Embryonic facial prominence (tissue), 1 donor: ENCODE measurements at regions not wholly inside any gene's neighbourhood (a gene's known extent, or its start where the extent isn't known, plus 50 kb on each side); places are given as distances from the start of the nearest gene placed in this dataset.
"Not testable (repeated sequence)": the region's sequence is repeated elsewhere in the genome, so short reads cannot be mapped to it uniquely, and the experiment has no call there.

Source experiments
- DNase-seq: peaks from one replicate; pipeline ENCODE4 v3.0.0-alpha.2; 2016; ENCODE audit errors: extremely low spot score

DNA sequence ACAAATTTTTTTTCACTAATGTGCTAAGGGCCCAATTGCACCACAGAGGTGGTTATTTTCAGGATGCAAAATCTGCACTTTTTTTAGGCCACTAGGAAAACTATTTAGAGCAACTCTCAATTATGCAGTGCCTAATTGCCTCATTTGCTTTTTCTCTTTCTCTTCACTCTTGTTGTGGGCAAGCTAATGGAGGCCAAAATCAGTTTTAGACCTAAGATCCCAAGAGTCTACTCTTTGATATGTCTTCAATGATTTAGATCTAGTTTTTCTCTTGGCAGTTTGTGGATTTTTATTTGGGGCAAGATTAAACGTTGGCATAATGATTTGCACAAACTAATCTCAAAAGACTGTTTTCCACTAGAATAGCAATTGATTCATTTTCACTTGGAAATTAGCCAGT is 1996.9 kb downstream of the LRRC4C start:
- no peak for DNase-seq

DNA sequence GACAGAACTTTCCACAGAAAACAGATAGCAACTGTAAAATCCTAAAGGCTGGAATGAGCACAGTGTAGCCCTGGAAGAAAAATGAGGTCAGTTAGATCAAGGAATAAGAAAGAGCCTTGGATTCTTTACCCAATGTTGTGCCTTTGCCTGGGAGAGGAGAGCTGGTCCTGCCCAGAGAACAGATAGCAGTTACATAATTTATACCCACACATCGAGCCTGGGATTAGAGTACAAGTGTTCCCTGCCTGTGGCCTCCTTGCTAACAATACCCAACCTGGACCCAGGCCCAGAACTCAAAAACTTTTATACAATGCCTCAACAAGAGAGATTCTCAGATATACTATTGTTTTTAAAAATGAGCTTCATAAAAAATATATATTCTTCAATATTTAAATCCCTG is 1998.4 kb downstream of the LRRC4C start:
- no peak for DNase-seq

DNA sequence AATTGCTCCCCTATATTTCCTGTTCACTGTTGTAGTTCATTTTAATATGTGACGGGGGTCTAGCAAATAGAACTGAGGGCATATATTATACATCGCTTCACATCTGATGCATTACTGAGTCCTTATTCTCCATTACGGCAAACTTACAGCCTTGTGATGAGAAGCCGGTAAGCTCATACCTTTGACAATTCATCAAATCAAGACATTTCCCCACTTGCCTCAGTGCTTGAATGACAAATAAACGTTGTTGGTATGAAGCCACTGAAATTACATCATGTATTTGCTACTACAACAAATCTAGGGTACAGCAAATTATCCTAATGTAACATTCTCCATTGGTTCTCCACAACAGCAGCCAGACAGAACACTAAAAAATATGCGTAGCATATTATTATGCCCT is 1999.8 kb downstream of the LRRC4C start:
- no peak for DNase-seq

DNA sequence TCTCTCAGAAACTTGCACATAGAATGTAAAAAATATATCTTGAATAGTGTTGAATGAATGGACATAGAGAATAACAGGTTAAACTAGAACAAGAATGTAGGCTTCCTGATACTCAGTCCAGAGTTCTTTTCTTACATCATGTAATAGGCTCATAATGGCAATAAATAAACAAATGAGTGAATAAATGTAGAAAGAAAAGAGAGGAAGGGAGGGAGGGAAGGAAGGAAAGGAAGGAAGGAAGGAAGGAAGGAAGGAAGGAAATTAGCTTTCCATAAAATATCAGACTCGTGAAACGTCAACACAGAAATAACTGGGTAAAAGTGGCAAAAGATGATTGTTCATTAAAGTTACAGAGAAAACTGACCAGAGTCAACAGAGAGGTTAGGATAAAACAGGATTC is 2001.0 kb downstream of the LRRC4C start:
- no peak for DNase-seq

DNA sequence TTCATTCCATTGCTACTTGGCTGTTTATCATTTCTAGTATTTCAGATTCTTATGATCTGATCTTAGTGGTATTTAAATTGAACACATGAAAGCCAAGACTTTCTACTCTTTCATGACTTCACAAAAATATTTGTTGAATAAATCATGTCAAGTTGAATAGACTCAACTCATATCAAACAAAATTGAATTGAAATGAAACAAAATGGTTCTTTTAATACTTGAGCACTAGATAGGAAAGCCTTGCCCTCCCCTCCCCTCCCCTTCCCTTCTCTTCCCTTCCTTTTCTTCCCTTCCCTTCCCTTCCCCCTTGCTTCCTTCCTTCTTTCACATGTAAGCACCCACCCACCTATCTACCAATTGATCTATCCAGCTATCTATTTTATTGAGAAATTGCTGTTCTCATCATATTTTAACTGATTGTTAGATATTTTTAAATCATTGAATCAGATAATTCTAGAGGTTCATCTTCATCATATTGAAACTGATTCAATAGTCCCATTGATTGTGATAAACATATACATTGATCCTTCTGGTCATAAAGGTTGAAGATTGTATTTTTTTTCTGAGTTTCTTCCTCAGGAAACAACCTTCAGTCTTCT is 2015.9 kb downstream of the LRRC4C start:
- DNase-seq: no peak

DNA sequence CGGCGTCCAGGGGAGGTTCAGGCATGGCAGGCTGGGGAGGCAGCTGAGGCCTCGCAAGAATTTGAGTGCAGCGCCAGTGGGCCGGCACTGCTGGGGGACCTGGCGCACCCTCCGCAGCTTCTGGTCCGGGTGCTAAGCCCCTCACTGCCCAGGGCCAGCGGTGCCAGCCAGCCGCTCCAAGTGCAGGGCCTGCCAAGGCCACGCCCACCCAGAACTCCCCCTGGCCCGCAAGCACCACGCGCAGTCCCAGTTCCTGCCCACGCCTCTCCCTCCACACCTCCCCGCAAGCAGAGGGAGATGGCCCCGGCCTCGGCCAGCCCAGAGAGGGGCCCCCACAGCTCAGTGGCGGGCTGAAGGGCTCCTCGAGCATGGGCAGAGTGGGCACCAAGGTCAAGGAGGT is 2017.3 kb downstream of the LRRC4C start:
- no peak for DNase-seq

DNA sequence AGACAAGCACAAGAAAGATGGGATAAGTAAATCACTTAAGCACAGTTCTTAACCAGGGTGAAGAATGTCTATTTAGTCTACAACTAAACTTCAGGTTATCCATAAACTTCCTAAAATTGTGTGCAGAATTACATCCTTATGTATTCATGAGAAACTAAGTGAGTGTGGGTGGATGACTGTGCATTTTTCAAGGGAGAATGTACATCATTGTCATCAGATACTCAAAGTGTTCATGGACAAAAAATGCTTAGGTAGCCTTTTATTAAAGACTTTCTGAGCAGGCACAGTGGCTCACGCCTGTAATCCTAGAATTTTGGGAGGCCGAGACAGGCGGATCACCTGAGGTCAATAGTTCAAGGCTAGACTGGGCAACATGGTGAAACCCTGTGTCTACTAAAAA is 2023.8 kb downstream of the LRRC4C start:
- no peak for DNase-seq

DNA sequence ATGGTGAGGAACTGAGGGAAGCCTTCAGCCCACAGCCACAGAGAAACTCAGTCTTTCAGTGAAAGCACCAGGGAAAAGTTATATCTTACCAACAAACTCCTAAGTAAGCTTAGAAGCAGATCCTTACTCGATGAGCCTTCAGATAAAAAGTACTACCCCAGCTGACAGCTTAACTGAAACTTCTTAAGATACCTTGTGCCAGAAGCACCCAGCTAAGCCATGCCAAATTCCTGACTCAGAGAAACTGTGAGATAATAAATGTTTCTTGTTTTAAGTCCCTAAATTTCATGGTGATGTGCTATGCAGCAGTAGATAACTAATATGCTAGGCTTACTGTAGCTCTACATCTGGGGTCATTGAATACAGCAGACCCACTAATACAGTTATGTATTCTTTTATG is 2025.0 kb downstream of the LRRC4C start:
- no peak for DNase-seq

DNA sequence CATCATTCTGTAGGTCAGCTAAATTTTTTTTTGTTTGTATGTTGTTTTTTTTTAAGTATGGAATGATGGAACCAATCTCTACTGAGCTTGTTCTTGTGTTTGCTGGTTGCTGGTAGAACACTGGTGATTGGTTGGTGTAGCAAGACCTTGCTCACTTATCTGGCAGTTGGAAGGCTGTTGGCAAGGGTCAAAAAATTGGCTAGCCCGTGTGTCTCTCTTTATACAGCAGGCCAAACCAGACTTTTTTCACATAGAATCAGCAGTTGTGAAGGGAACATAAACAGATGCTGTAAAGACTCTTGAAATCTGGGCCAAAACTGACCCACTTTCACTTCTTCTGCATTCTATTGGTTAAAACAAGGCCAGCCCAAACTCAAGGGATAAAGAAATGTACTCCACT is 2026.5 kb downstream of the LRRC4C start:
- DNase-seq: no peak

DNA sequence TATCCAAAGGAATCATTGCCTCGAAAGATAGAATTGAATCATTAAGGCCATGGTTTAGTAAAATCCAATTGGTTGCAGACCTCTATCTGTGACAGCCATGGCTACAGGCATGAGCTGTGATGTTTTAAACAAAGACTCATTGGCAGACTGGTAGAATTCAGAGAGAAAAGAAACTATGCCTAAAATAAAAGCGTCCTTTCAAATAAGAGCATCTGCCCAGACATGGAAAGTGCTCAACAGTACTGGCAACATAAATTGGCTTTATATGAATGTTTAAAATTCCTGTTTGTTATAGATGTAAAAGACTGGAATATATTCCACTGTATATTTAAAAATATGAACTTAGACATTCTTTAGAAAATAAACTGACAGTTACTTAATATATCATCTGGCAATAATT is 2034.2 kb downstream of the LRRC4C start:
- no peak for DNase-seq

DNA sequence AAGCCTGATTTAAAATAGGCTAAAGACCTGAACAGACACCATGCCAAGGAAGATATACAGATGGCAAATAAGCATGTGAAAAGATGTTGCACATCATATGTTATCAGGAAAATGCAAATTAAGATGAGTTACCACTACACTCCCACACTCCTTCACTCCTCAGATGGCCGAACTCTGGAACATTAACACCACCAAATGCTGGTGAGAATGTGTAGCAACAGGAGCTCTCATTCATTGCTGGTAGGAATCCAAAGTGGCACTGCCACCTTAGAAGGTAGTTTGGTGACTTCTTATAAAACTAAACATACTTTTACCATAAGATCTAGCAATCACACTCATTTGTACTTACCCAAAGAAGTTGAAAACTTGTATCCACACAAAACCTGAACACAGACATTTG is 2047.3 kb downstream of the LRRC4C start:
- no peak for DNase-seq

DNA sequence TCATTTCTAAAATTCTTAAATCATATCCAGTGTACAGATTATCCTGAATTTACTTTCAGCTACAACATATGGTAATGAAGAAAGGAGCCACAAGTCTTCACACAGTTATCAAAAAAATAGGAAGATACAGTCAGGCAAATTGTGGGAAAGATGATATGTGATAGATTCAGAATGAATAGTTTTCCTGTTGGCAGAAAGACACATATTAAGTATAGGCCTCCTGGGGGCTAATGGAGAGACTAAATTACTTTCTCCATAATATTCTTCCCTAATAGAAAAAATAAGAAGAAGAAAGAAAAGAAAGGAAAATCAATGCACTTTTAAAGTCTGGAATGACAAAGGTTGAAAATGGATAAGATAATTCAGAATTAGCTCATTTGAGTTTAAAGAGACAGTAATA is 2073.5 kb downstream of the LRRC4C start:
- DNase-seq: no peak

DNA sequence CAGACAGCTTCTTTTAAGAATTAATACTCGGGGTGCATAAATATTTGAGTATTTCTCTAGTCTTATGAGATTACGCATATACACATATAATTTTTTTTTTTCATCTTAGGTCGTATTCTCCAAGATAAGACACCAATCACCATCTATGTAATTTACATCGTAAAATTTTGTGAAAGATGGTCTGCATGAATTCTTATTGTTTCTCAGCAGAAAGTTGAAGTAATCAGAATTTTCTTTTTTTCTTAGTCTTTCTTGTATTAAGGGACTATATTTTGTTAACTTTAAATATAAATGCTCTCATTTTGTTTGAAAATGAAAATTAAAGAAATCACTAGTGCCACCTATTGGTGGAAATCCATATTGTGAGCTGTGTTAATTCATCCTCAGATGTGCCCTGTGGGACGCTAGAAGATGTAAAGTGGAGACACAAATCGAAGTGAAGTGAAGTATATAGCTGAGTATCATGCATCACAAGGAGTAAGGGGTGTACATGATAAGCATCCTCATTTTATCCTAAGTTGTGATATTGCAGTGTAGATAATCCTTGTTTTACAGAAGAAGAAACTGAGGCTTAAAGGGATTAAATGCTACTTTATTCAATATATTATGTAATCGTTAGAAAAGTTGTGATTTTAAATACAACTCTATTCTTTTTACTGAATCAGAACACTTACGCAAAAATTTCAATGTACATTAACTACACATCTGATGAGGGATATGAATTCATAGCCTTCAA is 2084.3 kb downstream of the LRRC4C start:
- no peak for DNase-seq

DNA sequence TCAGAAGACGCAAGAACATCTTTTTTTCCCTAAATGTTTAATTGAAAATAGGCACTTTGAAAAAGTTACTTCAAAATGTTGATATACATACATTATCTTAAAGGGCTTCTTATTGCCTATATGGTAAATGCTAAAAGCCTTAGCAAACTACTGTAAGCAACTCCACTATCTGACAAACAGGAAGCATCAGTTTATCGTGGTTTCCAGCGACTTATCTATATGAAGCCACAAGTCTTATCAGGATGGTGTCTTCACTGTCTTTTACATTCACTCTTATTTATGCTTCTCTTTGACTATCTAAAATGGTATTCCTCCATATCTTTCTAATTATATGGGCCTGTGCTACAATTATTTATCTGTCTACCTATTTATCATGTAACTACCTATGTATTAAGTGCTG is 2091.9 kb downstream of the LRRC4C start:
- no peak for DNase-seq

DNA sequence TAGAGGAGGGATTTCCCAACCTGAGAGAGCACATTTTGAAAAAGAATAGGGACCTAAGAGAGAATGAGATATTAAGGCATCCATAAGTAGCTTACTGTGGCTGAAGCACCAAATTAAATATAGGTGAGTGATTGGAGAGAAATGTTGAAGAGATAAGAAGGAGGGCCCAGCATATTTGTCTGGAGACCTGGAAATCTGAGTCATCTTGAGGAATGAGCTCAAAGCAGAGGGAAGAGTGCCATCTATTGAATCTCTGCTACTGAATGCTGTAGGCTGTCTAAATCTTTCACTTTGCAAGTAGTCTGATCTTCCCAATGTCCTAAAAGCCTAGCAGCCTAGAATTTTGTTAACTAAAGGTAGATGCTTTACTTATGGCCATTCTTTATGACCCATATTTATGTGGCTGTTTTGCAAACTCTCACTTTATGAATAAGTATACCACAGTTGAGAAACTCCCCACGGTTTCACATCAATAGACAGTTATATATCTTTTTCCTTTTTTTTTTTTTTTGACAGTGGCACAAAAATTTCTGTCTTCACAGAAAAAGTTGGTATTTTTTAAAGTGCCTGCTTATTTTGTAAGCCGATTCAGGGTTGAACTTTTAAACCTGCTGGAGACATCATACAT is 2093.5 kb downstream of the LRRC4C start:
- no peak for DNase-seq

DNA sequence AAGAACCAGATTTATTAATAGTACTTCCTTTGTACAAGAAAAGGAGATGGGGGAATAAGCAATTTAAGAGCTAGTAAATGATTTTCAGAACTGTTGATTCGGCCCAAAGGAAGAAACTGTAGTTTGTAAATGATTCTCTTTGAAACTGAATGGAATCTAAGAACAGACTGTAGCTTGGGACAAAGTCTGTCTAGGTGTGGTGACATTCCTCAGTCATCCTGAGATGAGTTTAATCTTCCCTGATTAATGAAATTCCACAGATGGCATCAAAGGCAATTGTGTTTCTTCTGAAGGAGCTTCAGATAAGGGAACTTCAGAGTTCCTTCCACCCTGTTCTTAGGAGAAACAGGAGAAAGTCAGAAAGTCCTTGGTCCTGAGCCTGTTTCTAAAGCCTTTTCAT is 2095.9 kb downstream of the LRRC4C start:
- no peak for DNase-seq

DNA sequence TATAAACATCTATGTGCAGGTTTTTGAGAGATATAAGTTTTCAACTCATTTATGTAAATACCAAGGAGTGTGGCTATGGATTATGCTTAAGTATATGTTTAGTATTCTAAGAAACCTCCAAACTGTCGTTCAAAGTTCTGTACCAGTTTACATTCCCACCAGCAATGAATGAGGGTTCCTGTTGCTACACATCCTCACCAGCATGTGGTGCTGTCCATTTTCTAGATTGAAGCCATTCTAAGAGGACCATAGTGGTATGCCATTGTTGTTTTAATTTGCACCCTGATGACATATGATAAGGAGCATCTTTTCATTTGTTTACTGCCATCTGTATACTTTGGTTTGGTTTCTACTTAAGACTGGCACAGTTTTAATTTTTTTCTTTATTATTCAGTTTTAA is 2097.9 kb downstream of the LRRC4C start:
- no peak for DNase-seq

DNA sequence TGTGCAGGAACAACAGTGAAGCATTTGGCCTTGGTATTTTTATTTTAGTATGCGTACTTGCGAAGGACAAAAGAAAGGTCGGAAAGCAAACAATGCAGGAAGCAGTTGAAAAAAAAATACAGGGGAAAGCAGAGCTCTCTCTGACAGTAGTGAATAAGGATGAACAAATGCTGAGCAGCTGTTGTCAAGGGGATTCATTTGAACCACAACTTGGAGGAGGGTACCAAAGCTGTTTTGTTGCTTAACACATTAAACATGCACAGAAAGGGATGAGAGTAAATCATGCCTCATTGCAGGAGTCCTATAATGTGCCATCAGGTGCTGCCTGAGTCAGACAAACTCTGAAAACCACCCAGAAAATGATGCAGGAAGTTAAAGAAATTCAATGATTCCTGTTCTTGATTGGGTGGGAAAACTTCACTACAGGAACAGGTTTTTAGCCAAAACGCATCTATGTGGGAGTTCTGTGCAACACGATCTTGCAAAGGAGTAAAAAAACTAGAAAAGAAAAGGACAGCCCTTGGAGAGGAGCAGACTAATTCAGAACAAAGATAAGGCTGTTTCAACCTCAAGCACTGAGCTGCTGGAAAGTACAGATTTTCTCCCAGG is 2113.5 kb downstream of the LRRC4C start:
- no peak for DNase-seq

DNA sequence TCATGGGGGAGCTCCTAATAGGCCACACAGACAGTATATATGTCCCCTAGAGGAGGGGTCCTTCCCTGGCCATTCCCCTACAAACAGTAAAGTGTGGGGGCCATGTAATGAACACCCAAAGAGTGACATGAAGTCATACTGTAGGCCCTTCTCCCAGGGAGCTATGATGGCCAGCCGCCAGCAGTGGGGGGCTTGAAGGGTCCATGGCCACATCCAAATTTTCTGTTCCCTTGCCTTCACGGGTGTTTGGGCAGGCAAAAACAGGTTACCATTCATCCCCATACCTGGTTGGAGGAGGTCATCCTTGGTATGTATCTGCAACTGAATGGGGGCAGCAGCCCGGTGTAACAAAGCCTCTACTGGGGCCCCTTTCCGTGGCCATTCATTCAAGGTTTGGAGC is 2118.0 kb downstream of the LRRC4C start:
- no peak for DNase-seq

DNA sequence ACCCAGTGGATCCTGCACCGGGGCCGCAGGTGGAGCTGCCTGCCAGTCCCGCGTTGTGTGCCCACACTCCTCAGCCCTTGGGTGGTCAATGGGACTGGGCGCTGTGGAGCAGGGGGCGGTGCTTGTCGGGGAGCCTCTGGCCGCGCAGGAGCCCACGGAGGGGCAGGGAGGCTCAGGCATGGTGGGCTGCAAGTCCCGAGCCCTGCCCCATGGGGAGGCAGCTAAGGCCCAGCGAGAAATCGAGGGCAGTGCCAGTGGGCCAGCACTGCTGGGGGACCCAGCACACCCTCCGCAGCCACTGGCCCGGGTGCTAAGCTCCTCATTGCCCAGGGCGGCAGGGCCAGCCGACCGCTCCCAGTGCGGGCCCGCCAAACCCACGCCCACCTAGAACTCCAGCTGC is 2126.4 kb downstream of the LRRC4C start:
- not testable (repeated sequence) for DNase-seq

DNA sequence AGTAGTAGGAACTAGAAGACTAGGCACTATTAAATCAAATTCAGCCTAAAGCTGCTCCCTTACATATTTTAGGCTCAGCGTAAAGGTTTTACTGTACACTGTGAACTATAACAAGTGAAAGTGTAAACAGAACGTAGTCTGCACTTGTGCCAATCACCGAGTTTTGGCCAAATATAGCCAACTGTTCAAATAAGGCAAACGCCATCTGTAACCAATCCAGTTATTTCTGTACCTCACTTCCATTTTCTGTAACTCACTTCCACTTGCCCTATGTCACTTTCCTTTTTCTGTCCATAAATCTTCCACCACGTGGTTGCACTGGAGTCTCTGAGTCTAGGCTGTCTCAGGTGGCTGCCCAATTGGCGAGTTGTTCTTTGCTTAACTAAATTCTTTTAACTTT is 2132.2 kb downstream of the LRRC4C start:
- no peak for DNase-seq

DNA sequence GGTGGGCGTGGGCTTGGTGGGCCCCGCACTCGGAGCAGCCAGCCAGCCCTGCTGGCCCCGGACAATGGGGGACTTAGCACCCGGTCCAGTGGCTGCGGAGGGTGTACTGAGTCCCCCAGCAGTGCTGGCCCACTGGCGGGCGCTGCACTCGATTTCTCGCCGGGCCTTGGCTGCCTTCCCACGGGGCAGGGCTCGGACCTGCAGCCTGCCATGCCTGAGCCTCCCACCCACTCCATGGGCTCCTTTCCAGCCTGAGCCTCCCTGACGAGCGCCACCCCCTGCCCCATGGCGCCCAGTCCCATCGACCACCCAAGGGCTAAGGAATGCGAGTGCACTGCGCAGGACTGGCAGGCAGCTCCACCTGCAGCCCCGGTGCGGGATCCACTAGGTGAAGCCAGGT is 2147.6 kb downstream of the LRRC4C start:
- DNase-seq: not testable (repeated sequence)

DNA sequence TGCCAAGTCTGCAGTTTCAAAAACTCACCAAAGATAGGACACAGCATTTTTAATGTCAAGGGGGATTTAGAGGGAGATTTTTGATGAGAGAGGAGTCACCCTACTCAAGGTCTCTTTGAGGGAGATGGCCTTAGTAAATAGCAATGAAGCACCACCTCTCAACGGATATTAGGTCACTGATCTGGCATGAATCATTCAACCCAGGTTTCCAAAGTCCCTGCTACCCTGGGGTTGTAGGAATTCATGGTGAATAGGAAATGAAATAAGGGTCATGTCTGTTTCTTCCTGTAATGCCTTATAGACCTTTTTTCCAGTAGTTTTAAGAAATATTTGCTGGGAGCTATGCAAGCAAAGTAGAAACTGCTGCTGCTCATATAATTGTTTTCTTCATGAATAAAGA is 2154.9 kb downstream of the LRRC4C start:
- DNase-seq: no peak
